GM12872 (cell line): ENCODE measurements at regions not wholly inside any gene's neighbourhood (a gene's known extent, or its start where the extent isn't known, plus 50 kb on each side); places are given as distances from the start of the nearest gene placed in this dataset.

Experiments
- TF ChIP-seq, protein P1 (sequence below): IDR thresholded peaks from 3 replicates; pipeline ENCODE4 v1.5.1; 2011; ENCODE audit warnings: low read depth, mild to moderate bottlenecking, low read length, moderate library complexity; ENCODE audit not compliant: insufficient read depth

DNA sequence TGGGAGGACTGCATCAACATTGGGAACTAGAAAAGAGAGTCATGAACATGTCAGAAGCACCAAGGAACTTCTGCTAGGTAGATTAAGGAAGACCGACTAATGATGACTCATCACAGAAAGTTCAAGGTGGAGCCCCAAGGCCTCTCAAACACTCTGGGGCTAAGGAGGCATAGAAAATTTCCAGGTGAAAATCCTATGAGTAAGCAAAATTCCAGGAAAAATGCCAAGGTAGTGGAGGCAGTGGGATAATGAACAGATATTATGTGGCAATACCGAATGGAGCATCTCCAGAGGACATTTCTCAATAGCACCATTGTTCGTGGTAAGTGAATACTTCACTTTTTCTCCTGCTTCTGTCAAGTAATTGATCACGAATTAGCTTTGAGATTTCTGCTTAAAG lies 336.5 kb downstream of the MZT1 start:
- TF ChIP-seq, protein P1, sequence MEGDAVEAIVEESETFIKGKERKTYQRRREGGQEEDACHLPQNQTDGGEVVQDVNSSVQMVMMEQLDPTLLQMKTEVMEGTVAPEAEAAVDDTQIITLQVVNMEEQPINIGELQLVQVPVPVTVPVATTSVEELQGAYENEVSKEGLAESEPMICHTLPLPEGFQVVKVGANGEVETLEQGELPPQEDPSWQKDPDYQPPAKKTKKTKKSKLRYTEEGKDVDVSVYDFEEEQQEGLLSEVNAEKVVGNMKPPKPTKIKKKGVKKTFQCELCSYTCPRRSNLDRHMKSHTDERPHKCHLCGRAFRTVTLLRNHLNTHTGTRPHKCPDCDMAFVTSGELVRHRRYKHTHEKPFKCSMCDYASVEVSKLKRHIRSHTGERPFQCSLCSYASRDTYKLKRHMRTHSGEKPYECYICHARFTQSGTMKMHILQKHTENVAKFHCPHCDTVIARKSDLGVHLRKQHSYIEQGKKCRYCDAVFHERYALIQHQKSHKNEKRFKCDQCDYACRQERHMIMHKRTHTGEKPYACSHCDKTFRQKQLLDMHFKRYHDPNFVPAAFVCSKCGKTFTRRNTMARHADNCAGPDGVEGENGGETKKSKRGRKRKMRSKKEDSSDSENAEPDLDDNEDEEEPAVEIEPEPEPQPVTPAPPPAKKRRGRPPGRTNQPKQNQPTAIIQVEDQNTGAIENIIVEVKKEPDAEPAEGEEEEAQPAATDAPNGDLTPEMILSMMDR: no peak

DNA sequence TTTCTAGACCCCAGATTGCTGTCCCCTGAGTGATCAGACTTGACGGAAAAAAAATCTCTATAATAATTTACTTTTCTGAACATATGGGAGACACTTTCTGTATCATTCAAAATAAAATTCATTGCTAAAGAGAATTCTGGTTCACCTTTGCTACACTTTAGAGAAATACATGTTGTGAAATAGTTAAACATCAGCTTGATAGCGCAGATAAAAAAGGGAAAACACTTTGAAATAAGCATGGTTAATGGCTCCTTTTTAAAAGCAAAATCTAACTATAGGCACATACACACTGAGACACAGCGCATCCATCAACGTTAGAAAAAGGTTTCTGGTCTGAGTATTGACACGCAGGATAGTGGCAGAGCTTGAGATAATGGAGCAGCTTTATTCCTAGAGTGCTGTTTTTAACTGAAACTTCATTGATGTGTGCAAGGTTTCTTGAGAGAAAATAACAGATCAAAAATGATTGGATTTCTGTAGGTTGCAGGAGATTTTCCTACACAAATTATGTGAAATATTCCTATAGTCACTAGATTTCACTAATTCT lies 341.2 kb downstream of the MZT1 start:
- TF ChIP-seq, protein P1: no peak

DNA sequence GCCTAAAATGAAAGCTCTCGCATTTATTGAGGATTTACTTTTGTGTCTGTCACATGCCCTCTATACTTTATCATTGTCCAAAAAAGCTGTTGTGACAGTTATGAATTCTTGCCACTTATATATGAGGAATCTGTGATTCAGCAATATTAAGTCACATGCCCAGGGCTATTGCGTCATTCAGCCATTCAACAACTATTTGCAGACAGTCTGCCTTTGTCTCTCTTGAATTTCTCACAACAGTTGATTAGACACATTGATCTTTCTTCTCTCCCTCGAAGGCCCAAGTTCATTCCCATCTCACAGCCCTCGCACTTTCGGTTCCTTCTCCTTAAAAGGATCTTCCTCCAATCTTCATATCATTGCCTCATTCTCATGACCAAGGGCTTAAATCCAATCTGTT lies 342.6 kb downstream of the MZT1 start:
- TF ChIP-seq, protein P1: no peak

DNA sequence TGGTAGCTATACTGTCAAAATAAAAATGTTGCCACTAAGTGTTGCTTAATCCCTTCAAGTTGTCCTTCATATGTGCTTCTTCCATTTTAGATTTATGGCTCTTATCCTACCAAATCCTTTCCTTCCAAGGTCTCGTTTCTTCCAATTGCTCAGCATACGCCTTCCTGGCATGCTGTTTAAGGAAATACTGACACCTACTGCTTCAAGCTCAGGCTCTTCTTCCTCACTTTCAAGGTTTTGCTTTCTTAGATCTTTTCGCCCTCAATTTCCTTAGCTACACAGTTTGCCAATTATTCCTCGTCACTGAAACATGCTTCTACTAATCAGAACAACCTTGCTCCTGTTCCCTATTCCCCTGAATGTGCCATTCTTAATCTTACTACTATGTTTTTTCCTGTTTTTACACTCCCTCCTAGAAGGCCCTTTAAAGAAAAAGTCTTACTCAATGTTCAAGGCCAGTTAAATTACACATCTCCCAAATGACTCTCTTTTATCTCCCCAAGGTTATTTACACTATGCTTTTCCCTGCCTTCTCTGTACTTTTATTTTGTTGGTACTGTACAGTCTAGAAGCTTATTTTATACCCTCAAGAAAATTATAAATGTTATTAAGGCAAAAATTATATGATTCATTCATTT lies 343.1 kb downstream of the MZT1 start:
- TF ChIP-seq, protein P1: no peak

DNA sequence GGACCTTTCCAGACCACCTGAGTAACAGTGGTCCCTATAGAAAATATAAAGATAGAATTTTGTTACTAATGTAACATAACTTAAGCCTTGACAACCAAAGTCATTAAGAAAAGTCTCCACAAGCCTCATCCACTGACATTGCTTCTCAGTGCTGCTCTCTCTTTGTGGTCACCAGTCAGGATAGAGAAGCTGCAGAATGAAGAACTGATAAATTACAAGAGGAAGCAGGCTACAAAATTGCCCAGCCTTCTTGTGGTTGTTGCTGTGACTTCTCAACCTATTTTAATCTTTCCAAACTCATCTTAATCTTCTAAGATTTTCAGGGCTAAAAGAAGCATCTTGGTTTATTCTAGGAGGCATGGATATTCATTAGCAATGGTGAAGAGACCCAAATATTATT lies 343.8 kb downstream of the MZT1 start:
- TF ChIP-seq, protein P1: no peak

DNA sequence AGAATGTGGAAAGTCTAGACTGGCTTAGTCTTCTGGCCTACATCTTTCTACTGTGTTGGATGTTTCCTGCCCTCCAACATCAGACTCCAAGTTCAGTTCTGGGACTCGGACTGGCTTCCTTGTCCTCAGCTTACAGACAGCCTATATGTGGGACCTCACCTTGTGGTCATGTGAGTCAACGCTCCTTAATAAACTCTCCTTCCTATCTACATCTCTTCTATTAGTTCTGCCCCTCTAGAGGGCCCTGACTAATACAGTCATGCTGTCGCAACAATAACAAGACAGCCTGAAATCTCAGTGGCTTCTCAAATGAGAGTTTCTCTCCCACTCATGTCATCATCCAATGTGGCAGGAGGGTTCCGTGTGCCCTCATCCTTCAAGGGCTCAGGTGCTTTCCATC lies 347.8 kb downstream of the MZT1 start:
- TF ChIP-seq, protein P1: no peak

DNA sequence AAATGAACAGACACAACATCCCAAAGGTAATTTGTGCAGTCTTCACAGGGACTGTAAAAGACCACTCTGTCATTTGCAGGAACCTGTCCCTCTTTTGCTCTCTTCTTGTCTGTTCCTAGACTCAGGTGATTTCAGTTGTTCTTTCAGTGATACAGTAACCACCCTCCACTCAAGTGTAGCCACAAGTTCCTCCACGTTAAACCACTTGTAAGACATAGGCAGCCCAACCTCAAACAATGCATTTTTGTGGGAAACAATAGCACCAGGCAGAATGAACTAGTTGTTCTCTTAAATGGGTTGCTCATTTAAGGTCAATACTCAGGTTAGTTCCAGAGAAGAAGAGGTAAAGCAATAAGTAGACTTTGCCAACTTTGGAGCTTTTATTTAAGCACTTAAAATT lies 359.4 kb downstream of the MZT1 start:
- TF ChIP-seq, protein P1: no peak
